LNCAP (cell line): ENCODE measurements at regions not wholly inside any gene's neighbourhood (a gene's known extent, or its start where the extent isn't known, plus 50 kb on each side); places are given as distances from the start of the nearest gene placed in this dataset.

Source experiments
- TF ChIP-seq, protein P1 (sequence below): fragments of 450-650 bp; IDR thresholded peaks from 2 replicates; pipeline ENCODE4 v1.5.1; 2017; ENCODE audit warnings: mild to moderate bottlenecking

- TF ChIP-seq, protein P1, sequence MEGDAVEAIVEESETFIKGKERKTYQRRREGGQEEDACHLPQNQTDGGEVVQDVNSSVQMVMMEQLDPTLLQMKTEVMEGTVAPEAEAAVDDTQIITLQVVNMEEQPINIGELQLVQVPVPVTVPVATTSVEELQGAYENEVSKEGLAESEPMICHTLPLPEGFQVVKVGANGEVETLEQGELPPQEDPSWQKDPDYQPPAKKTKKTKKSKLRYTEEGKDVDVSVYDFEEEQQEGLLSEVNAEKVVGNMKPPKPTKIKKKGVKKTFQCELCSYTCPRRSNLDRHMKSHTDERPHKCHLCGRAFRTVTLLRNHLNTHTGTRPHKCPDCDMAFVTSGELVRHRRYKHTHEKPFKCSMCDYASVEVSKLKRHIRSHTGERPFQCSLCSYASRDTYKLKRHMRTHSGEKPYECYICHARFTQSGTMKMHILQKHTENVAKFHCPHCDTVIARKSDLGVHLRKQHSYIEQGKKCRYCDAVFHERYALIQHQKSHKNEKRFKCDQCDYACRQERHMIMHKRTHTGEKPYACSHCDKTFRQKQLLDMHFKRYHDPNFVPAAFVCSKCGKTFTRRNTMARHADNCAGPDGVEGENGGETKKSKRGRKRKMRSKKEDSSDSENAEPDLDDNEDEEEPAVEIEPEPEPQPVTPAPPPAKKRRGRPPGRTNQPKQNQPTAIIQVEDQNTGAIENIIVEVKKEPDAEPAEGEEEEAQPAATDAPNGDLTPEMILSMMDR = no peak
Observed at GRCh38 chr16:6131526-6132050, 1034.0 kb upstream of the EEF2KMT start.

DNA sequence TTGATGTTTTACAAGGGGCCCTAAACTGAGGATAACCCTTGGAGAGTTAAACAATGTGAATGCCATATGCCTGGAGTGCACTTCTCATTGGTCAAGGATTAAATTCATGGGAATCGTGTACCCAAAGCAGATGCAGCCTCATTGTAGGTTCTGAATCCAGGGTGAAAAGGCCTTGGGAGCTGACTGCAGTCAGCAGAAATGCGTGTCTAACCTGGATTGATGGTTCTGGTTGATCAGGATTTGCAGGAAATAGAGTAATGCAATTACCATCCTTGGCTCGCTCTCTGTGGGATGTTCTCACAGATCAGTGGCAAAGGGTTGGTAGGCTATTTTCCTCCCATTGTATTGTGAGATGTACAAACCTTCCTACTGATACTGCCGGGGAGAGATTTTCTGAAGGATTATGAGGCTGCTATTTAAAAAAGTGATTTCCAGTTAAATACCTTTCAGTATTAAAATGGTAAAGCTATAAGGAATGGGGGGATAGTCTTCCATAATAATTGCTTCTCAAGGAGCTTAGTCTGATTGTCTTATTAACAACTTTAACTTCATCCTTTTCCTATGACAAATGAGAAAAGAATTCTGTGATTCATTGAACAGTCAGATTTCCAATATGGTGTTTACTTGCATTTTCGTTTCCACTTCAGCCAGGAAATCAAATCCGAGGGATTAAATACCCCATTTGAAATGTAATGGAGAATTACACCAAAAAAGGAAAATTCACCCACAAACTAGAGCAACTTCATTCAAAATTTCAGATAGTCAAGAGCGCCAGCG lies 1028.1 kb upstream of the EEF2KMT start:
- TF ChIP-seq, protein P1 = no peak

GRCh38 chr16:6124136-6124535 lies 1026.5 kb upstream of the EEF2KMT start:
- TF ChIP-seq, protein P1 = no peak

- TF ChIP-seq, protein P1 = no peak
Observed at GRCh38 chr16:6122401-6122800, 1024.8 kb upstream of the EEF2KMT start.

DNA sequence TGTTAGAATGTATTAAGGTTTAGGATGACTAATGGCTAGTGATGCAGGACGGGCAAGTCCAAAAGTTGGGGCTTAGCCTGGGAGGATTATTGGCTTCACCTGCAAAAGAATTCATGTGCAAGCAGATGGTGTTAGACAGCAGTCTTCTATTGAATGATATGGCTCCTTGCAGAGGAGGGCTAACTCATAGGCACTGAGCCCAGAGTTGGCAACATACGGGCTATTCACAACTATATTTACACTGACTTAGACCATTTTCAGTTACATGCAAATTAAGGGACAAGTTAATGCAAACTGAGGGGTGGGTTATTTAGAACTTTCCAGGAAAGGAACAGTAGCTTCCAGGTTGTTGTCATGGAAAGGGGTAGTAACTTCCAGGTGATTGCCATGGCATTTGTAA lies 1017.1 kb upstream of the EEF2KMT start:
- TF ChIP-seq, protein P1 = no peak

DNA sequence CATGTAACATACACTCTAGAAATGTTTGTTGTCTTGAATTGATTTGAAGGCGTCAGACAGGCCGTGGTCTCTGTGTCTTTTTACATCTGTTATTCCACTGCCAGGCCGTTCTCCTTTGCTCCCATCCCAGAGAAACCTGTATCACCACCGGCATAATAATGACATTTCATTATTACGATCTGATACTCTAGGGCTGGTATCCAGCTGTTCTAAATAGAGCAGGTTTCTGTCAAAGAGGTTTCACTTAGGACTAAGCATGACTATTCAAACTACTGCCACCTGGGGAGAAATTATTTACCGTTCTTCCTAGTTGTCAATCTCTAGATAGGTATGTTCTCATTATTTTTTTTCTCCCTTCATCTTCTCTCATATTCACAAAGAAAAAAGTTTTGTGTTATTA lies 1016.2 kb upstream of the EEF2KMT start:
- TF ChIP-seq, protein P1 = no peak

DNA sequence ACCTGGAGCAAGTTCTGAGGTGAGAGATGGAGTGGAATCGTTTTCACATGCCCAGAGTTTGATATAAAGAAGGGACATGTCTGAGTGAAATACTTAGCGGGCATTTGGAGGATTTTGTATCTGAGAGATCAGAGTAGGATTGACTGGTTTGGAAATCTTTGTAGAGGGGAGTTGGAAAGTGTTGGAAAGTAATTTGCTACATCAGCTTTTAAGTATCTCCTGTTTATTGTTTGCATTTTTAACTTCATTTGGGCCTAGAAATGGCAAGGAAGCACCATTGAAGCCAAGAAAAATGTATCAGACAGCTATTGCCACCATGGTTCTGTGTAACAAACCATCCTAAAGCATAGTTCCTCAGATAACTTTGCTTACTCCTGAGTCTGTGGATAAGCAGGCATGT lies 1015.1 kb upstream of the EEF2KMT start:
- TF ChIP-seq, protein P1 = no peak
